AG08395 (cell line): ENCODE measurements at regions not wholly inside any gene's neighbourhood (a gene's known extent, or its start where the extent isn't known, plus 50 kb on each side); places are given as distances from the start of the nearest gene placed in this dataset.

Experiments
- DNase-seq: peaks from one replicate; pipeline ENCODE4 v3.0.0; 2012; ENCODE audit warnings: mixed read lengths, low spot score

GRCh38 chr6:147867433-147868226 is 359.1 kb downstream of the SAMD5 start:
- no peak for DNase-seq

- no peak for DNase-seq
These were observed 360.1 kb downstream of the SAMD5 start for GRCh38 chr6:147868427-147869190.

- no peak for DNase-seq
These were observed 360.7 kb downstream of the SAMD5 start for GRCh38 chr6:147869201-147869600.

GRCh38 chr6:147869869-147870268 is 361.4 kb downstream of the SAMD5 start:
- no peak for DNase-seq

- DNase-seq, result no peak
These were observed 362.1 kb downstream of the SAMD5 start for GRCh38 chr6:147870506-147871110.

- DNase-seq, result no peak
These were observed 363.5 kb downstream of the SAMD5 start for GRCh38 chr6:147872002-147872401.

- DNase-seq, result no peak
These were observed 365.3 kb downstream of the SAMD5 start for GRCh38 chr6:147873816-147874215.

GRCh38 chr6:147874322-147874721 is 365.8 kb downstream of the SAMD5 start:
- DNase-seq, result no peak

GRCh38 chr6:147879031-147879580 is 370.6 kb downstream of the SAMD5 start:
- DNase-seq, result no peak

GRCh38 chr6:147881432-147881831 is 372.9 kb downstream of the SAMD5 start:
- no peak for DNase-seq

- DNase-seq, result no peak
These were observed 379.9 kb downstream of the SAMD5 start for GRCh38 chr6:147888374-147888773.

GRCh38 chr6:147891671-147892070 is 383.2 kb downstream of the SAMD5 start:
- no peak for DNase-seq

GRCh38 chr6:147892476-147892875 is 384.0 kb downstream of the SAMD5 start:
- DNase-seq, result no peak

GRCh38 chr6:147895272-147895671 is 386.8 kb downstream of the SAMD5 start:
- no peak for DNase-seq

- no peak for DNase-seq
These were observed 391.8 kb downstream of the SAMD5 start for GRCh38 chr6:147900247-147900830.

GRCh38 chr6:147903321-147903720 is 394.8 kb downstream of the SAMD5 start:
- DNase-seq, result no peak

- DNase-seq, result no peak
These were observed 395.4 kb downstream of the SAMD5 start for GRCh38 chr6:147903931-147904330.

GRCh38 chr6:147904416-147904815 is 395.9 kb downstream of the SAMD5 start:
- DNase-seq, result no peak

GRCh38 chr6:147905711-147906110 is 397.2 kb downstream of the SAMD5 start:
- no peak for DNase-seq

GRCh38 chr6:147906361-147906760 is 397.9 kb downstream of the SAMD5 start:
- DNase-seq, result no peak

GRCh38 chr6:147909640-147910039 is 401.1 kb downstream of the SAMD5 start:
- peak; percentile 6 for DNase-seq

- no peak for DNase-seq
These were observed 401.8 kb downstream of the SAMD5 start for GRCh38 chr6:147910281-147910680.
